ENCODE measurements at regions not wholly inside any gene's neighbourhood (a gene's known extent, or its start where the extent isn't known, plus 50 kb on each side); places are given as distances from the start of the nearest gene placed in this dataset.

- no peaks in the 10 kb centered on the region for H3K27me3 ChIP-seq (ENCODE audit: insufficient read depth, low read depth)
- H3K27ac ChIP-seq = no peak overlapping the region
- no peaks in the 10 kb centered on the region for H3K36me3 ChIP-seq (ENCODE audit: insufficient read depth)
- H3K4me1 ChIP-seq (ENCODE audit: low read depth, poor library complexity, severe bottlenecking) = no peaks in the 10 kb centered on the region
- no peak overlapping the region for H3K4me2 ChIP-seq
- no peak overlapping the region for H2AFZ ChIP-seq (ENCODE audit: low read depth)
- no peak overlapping the region for H3K9ac ChIP-seq
- H3K79me2 ChIP-seq (ENCODE audit: insufficient read depth, low read depth) = no peaks in the 10 kb centered on the region
- no peak overlapping the region for H3K4me3 ChIP-seq (IDR thresholded peaks at IDR 0.05; ENCODE audit: insufficient read depth, low read depth, low read length)
- no peaks in the 10 kb centered on the region for H4K20me1 ChIP-seq (ENCODE audit: insufficient read depth)
- no peak for TF ChIP-seq CTCF (conservative IDR thresholded peaks at IDR 0.05; ENCODE audit: low read depth, low read length)
Measured at GRCh38 chrX:15998350-15998749, 125.0 kb upstream of the GRPR start.

- Histone ChIP-seq H3K79me2 (ENCODE audit: insufficient read depth, low read depth) (no peaks in the 10 kb centered on the region), H3K27me3 (ENCODE audit: insufficient read depth, low read depth) (no peaks in the 10 kb centered on the region), H3K27ac (no peak overlapping the region), H3K36me3 (ENCODE audit: insufficient read depth) (no peaks in the 10 kb centered on the region), H2AFZ (ENCODE audit: low read depth) (no peak overlapping the region), H3K9ac (no peak overlapping the region), H3K4me2 (no peak overlapping the region), H4K20me1 (ENCODE audit: insufficient read depth) (no peaks in the 10 kb centered on the region), H3K4me3 (IDR thresholded peaks at IDR 0.05; ENCODE audit: insufficient read depth, low read depth, low read length) (no peak overlapping the region), H3K4me1 (ENCODE audit: low read depth, poor library complexity, severe bottlenecking) (no peaks in the 10 kb centered on the region)
- TF ChIP-seq CTCF (conservative IDR thresholded peaks at IDR 0.05; ENCODE audit: low read depth, low read length) = no peak
Measured at GRCh38 chrX:15989716-15990115, 133.6 kb upstream of the GRPR start.

GRCh38 chrX:15988661-15989603 is 134.3 kb upstream of the AP1S2 start:
- H3K27ac ChIP-seq = no peak overlapping the region
- H3K9ac ChIP-seq = no peak overlapping the region
- H3K36me3 ChIP-seq (ENCODE audit: insufficient read depth) = no peaks in the 10 kb centered on the region
- H3K79me2 ChIP-seq (ENCODE audit: insufficient read depth, low read depth) = no peaks in the 10 kb centered on the region
- H3K4me3 ChIP-seq (IDR thresholded peaks at IDR 0.05; ENCODE audit: insufficient read depth, low read depth, low read length) = no peak overlapping the region
- H2AFZ ChIP-seq (ENCODE audit: low read depth) = no peak overlapping the region
- TF ChIP-seq CTCF (conservative IDR thresholded peaks at IDR 0.05; ENCODE audit: low read depth, low read length) = no peak
- no peaks in the 10 kb centered on the region for H3K27me3 ChIP-seq (ENCODE audit: insufficient read depth, low read depth)
- H3K4me2 ChIP-seq = no peak overlapping the region
- H3K4me1 ChIP-seq (ENCODE audit: low read depth, poor library complexity, severe bottlenecking) = no peaks in the 10 kb centered on the region
- H4K20me1 ChIP-seq (ENCODE audit: insufficient read depth) = no peaks in the 10 kb centered on the region

GRCh38 chrX:15985937-15986336 is 131.3 kb upstream of the AP1S2 start:
- H2AFZ ChIP-seq (ENCODE audit: low read depth) = no peak overlapping the region
- TF ChIP-seq CTCF (conservative IDR thresholded peaks at IDR 0.05; ENCODE audit: low read depth, low read length) = no peak
- H3K36me3 ChIP-seq (ENCODE audit: insufficient read depth) = no peaks in the 10 kb centered on the region
- H3K4me3 ChIP-seq (IDR thresholded peaks at IDR 0.05; ENCODE audit: insufficient read depth, low read depth, low read length) = no peak overlapping the region
- no peaks in the 10 kb centered on the region for H3K4me1 ChIP-seq (ENCODE audit: low read depth, poor library complexity, severe bottlenecking)
- H3K4me2 ChIP-seq = no peak overlapping the region
- no peak overlapping the region for H3K9ac ChIP-seq
- no peaks in the 10 kb centered on the region for H3K79me2 ChIP-seq (ENCODE audit: insufficient read depth, low read depth)
- no peaks in the 10 kb centered on the region for H3K27me3 ChIP-seq (ENCODE audit: insufficient read depth, low read depth)
- H4K20me1 ChIP-seq (ENCODE audit: insufficient read depth) = no peaks in the 10 kb centered on the region
- no peak overlapping the region for H3K27ac ChIP-seq
